ENCODE measurements at regions not wholly inside any gene's neighbourhood (a gene's known extent, or its start where the extent isn't known, plus 50 kb on each side); places are given as distances from the start of the nearest gene placed in this dataset.

DNA sequence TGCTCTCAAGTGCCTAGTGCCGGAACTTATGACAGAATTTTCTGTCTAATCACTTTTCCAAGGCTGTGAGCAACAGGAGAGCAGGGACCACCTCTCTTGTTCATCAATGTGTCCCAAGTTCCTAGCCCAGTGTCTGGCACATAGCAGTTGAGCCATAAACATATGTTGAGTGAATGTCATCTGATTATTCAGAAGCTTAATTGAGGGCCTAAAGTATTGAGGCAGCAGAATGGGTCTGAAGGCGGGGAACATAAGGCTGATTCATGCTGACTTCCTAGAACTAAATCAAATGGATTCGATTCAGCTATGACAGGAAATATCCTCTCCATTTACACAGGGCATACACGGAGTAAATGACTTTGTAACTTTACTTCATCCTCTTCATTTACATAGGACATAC lies 438.0 kb upstream of the ZFHX3 start (continued):
- no peak for TF ChIP-seq SUZ12 (IDR thresholded peaks at IDR 0.05; ENCODE audit: low read length)

All from H1 (cell line).